Suppressor macrophage treated with lipopolysaccharide for 4 hours (primary cell): ENCODE measurements at regions not wholly inside any gene's neighbourhood (a gene's known extent, or its start where the extent isn't known, plus 50 kb on each side); places are given as distances from the start of the nearest gene placed in this dataset.

Experiments
- DNase-seq: peaks from one replicate; pipeline ENCODE4 v3.0.0-alpha.2; 2020

DNA sequence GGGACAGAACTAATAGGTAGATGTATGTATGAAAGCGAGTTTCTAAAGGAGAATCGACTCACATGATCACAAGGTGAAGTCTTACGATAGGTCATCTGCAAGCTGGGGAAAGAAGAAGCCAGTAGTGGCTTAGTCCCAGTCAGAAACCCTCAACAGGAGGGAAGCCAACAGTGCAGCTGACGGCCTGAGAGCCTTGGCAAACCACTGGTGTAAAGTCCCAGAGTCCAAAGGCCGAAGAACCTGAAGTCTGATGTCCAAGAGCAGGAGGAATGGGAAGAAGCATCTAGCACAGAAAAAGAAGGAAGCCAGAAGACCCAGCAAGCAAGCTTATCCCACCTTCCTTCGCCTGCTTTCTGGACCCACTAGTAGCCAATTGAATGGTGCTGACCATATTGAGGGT lies 507.6 kb upstream of the ARGLU1 start:
- DNase-seq, result no peak

- no peak for DNase-seq
These were observed 502.9 kb upstream of the ARGLU1 start for GRCh38 chr13:107070792-107071191.

GRCh38 chr13:107069108-107069776 lies 501.3 kb upstream of the ARGLU1 start:
- no peak for DNase-seq

DNA sequence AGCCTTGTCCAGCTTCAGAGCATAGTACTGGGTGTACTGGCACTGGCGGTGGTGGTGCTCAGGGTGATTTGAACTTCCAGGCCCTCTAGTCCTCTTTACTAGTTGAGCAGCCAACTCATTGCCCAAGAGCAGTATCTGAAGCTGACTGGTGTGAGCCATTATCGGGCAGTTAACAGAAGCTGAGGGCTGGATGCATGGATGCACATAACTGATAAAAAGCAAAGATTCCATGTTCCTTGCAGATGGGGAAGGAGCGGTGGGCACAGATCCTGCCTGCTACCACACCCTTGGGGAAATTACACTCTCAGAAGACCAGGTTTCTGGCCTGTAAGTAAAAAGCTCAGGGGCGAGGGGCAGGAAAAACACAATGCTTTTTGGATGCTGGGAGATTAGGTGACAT lies 499.4 kb upstream of the ARGLU1 start:
- DNase-seq, result no peak

GRCh38 chr13:107066355-107066754 lies 498.4 kb upstream of the ARGLU1 start:
- no peak for DNase-seq

DNA sequence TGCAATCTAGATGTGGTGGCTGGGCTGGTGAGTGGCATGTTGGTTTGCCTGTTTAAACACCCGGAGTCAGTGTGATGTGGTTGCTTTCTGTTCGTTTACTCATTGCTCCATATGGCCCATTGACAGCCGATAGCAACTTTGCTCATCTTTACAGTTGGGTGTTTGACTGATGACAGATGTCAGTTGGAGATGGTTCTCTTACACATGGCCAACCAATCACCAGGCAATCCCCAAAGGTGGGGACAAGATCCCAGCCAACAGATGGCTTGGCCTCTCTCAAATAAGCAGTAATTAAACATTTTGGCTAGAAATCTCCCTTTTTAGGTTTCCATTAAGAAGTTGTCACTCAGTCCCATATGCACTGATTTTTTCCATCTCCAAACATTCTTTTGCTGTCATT lies 497.1 kb upstream of the ARGLU1 start:
- DNase-seq, result no peak

DNA sequence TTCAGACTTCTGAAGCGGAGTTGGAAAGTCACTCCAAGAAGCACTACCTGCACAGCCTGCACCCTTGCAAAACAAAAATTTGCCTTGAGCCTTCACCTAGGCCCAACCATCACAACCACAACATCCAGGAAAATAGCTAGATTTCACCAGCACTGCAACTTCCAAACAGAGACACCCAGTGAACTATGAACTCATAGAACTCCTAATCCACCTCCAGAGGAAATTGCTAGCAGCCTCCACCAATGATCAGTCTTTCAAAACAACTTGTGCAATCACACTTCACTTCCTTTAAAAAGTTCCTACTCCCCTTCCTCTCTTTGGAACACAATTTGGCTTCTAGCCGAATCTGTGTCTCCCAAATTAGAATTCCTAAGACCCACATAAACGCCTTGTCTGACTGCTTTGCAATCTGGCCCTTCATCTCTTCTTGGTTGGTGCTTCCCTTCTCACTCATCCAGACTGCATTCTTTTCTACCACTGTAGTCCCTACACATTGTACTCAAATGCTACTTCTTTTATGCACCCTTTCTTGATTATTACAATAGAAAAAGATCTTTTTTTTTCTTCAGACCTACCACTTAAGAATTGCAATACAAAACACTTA lies 489.2 kb upstream of the ARGLU1 start:
- DNase-seq, result no peak

DNA sequence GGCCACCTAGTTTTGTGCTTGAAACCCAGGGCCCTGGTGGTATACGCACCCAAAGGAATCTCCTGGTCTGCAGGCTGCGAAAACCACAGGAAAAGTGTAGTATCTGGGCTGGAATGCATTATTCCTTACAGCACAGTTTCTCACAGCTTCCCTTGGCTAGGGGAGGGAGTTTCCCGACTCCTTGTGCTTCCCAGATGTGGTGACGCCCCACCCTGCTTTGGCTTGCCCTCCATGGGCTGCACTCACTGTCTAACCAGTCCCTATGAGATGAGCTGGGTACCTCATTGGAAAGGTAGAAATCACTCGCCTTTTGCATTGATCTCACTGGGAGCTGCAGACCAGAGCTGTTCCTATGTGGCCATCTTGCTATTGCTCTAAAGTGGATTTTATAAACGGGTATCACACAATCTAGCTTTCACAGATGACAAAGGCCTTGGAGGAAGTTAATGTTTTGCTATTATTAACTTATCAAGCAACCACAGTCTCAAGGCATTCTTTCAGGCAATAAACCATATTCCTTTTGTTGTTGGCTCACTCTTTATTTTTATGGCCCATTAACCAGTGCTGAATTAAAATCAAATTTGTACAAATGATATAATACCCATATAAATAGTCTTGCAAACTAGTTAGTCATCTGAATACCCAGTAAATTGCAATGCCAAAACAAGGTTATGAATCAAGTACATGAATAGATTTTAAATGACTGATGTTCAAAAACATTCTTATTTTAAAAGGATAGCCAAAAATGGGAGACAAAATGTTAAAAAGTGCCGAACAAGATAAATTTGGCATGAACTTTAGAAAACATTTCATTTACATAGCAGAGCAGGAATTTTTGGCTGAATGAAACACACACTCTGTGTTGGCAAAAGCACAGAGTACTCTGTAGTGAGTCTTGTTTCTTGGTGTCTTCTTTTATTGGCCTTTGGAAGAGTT lies 475.4 kb upstream of the ARGLU1 start:
- no peak for DNase-seq

GRCh38 chr13:107035778-107036177 lies 467.8 kb upstream of the ARGLU1 start:
- no peak for DNase-seq

GRCh38 chr13:107035186-107035585 lies 467.2 kb upstream of the ARGLU1 start:
- DNase-seq, result no peak

DNA sequence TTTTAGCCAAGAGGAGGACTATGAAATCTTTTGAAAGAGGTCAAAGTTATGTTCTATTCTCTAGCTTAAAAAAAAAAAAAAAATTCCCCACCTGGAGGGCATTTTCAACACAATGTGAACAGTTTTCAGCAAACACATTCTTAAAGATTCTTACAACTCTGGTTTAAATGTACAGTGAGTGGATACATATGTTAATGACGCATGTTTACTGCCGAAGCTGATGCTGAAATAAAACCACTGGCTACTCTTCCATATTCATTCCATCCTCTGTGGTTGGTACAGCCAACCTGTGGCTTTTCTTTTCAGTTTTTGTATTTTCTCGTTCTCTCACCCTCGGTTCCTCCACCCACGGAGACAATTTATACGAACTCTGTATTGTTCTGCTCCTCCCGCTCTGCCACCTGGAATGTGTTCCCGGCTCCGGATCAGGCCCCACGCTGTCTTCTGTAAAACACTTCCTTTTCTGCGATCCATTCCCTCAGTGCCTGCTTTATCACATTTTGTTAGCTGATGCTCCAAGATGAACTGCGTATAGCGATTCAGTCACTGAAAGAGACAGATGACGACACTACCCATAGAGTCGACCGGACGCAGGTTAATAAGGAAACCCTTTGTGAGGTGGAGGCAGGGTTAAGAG lies 466.4 kb upstream of the ARGLU1 start:
- DNase-seq, result no peak

DNA sequence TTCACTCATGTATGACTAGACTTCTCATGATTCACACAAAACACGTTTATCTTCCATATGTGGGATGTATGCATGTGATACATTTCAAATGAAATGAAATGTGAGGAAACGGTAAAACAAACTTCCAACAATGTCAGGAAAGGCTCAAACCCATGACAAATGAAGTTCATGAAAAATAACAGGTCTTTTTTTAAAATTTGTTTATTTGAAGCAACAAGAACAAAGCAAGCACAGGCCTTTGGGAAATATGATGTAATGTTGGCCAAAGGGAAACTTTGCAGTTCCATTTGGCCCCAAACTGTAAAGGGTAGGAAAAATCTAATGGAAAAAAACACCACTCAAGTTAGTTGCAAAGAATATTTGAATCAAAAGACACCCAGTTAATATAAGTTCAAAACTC lies 463.8 kb upstream of the ARGLU1 start:
- no peak for DNase-seq

DNA sequence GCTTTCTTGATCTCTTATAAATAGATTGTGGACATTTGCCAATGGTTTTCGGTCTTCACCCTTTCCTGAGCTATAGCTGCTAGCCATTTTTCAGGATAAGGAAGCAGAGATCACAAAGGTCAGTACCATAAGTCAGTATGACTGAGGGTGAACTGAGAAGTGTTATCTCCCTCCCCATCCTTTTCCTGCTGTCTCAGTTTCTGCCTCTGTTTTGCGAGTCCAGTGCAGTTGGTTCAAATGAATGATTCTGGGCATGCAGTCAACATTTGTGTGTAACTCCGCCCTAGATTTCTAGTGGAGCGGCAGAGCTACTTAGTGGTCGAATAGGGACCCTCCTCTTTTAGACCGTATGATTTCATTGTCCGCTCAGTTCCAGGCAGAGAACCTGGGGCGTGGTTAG lies 460.8 kb upstream of the ARGLU1 start:
- DNase-seq, result no peak

DNA sequence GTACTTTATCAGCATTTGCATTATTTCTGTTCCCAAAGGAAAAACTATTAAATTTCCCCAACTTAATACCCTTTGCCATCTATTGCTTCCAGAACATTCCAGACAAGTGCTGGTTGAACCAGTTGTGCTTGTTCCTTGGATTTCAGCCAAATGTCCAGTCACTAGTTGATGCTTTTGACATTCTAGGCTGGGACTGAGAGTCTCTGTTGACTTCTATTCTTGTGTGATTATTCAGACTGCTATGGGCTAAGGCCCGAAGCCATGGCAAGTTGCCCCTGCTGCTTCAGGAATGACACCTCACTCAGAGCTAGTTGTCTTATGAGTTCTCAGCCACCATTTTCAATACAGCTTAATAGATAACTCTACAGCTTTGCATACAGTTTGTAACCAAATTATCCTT lies 458.1 kb upstream of the ARGLU1 start:
- DNase-seq, result no peak

DNA sequence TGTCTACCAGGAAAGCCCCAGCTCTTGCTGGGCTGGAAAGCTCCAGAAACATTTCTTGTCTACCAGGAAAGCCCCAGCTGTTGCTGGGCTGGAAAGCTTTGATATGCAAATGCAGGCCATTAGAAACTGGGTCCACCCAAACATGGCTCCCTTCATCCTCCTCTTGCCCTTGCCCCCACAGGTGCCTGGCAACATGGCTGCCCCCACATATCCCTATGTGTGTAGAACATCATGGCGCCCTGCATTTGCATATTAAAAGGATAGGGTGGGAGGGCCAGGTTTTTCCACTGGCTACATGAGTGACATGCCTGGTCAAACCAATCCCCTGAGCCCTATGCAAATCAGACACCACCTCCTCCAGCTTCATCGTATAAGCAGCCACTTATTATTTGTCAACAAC lies 455.4 kb upstream of the ARGLU1 start:
- DNase-seq, result no peak

DNA sequence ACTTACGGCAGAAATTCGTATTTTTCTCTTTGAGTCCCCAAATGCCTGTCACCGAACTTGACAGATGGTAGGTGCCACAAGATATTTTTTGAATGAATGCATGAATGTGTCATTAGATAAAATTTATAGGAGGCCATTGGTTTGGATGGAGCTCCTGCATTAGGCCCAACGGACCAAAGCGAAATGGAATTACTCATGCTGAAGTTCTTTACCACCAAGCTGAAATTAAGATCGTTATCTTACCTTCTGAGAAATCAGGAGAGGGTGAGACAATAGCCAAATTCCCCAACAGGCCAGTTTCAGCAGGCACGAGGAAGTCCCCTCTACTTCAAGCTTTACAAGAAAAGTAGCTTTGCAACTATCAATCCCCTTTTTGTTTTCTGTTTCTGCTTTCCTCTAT lies 452.5 kb upstream of the ARGLU1 start:
- no peak for DNase-seq

GRCh38 chr13:107018285-107018684 lies 450.3 kb upstream of the ARGLU1 start:
- DNase-seq, result no peak

DNA sequence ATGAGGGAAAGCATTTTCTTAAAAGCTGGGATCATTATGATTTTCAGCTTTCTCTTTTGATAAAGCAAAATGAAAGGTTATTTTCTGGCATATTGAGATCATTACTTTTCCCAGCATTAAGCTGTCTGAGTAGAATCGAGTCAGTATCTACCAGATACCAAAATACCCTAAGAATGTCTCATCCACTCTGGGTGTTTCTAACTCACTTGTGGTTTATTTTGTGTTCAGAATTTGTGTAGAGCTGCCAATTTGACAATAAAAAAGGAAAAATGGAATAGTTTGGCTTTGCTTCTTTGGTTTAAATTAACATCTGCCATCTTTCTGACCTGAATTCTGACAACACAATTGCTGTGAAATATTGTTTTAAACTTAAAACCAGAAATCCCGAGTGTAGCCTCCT lies 438.7 kb upstream of the ARGLU1 start:
- DNase-seq, result no peak

DNA sequence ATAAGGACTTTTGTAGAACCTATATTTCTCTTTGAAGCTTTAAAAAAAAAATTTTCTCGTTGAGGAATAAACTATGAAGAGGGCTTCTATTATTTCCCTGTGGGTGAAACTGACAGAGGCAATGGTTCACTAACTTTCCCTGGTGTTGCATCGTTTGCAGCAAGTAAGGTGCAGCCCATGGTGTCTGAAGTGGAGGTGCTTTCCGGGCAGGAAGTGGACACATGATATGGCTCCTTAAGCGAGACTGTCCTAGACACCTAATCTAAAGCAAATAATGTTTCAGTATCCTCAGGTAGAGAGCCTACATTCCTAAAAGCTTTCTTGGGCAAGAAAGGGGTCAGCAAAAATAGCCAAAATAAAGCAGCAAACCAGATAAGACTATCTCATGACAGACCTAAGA lies 437.6 kb upstream of the ARGLU1 start:
- DNase-seq, result no peak

GRCh38 chr13:107003911-107004310 lies 436.0 kb upstream of the ARGLU1 start:
- DNase-seq, result no peak

DNA sequence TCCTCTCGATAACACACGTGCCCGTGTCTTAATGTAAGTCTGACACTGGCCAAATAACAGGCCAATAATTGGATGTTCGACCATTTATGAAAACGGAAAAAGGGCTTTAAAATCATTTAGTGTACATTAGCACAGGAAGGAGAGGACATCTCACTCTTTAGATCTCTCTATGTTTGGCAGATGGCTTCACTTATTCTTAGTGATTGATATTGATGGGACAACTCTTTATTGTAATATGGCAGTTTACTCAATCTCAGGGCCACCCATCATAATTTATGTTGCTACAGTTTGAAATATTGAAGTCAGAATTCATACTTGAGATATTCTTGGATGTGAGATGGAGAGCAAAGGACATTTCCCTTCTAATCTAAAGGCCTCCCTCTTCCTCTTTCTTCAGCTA lies 430.7 kb upstream of the ARGLU1 start:
- DNase-seq, result no peak

DNA sequence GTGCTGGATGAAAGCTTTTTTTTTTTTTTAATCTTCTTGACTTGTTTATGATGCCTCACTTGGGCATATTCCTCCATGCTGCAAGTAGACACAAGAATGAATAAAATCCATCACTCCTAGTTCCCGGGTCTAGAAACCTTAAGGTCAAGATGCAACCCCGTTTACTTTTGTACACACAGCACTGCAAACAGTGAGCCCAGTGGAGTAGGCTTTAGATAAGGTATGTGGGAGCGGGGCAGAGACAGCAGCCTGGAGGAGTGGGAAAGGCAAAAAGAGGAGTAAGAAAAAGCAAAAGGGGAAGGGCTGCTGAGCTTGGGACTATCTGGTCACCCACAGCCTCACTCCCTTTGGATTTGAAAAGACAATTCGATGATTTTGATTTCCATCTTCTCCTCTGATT lies 429.8 kb upstream of the ARGLU1 start:
- no peak for DNase-seq

DNA sequence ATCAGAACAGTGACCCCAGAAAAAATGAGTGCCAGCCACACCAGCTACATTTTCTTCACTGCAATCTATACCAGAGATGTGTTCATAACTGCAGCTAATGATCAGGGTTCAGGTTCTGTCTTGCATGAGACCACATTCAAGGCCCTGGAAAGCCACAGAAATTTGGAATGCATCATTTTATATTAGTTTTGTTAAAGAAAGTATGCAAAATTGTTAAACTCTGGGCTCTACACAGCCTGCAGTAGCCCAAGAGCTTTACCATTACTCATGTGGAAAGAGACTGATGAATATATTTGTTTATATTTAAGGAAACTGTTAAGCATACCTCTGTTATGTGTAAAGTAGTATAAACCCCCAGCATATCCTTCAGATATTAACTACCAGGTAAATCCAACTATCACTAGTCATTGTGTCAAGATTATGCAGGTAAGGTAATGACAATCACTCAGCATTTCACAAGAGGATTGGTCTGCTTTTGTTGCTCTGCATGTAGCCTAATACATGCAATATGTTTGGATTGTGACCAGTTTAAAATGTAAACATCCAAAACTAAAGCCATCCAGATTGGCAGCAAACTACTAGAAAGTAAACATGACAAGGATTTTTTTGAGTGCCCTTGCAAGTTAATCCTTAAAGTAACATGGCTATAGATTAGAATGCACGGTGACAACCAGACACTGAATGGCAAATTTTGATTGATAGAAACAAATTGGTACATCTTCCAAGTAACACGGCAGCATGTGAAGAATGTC lies 429.1 kb upstream of the ARGLU1 start:
- DNase-seq, result no peak
